Putamen (tissue), 1 donor: ENCODE measurements at regions not wholly inside any gene's neighbourhood (a gene's known extent, or its start where the extent isn't known, plus 50 kb on each side); places are given as distances from the start of the nearest gene placed in this dataset.

ENCODE experiments used
- DNase-seq: peaks from one replicate; pipeline ENCODE4 v3.0.0-alpha.2; 2016; ENCODE audit warnings: low spot score

- no peak for DNase-seq
These were observed 70.0 kb upstream of the INPP5A start for GRCh38 chr10:132467464-132468149.

- no peak for DNase-seq
These were observed 69.4 kb upstream of the INPP5A start for GRCh38 chr10:132468216-132468615.

GRCh38 chr10:132468651-132469050 is 68.9 kb upstream of the INPP5A start:
- no peak for DNase-seq

GRCh38 chr10:132469197-132469884 is 68.2 kb upstream of the INPP5A start:
- DNase-seq = no peak

- DNase-seq = no peak
These were observed 67.0 kb upstream of the INPP5A start for GRCh38 chr10:132470410-132471124.

GRCh38 chr10:132471125-132471451 is 66.5 kb upstream of the INPP5A start:
- DNase-seq = no peak

GRCh38 chr10:132471484-132471883 is 66.1 kb upstream of the INPP5A start:
- DNase-seq = no peak

- no peak for DNase-seq
These were observed 62.5 kb upstream of the INPP5A start for GRCh38 chr10:132475086-132475485.

GRCh38 chr10:132476146-132477065 is 61.2 kb upstream of the INPP5A start:
- DNase-seq = no peak

- DNase-seq = no peak
These were observed 60.6 kb upstream of the INPP5A start for GRCh38 chr10:132477066-132477397.

- DNase-seq = no peak
These were observed 59.9 kb upstream of the INPP5A start for GRCh38 chr10:132477398-132478340.

- DNase-seq = no peak
These were observed 59.1 kb upstream of the INPP5A start for GRCh38 chr10:132478341-132479023.

- no peak for DNase-seq
These were observed 58.5 kb upstream of the INPP5A start for GRCh38 chr10:132479024-132479602.

- no peak for DNase-seq
These were observed 57.9 kb upstream of the INPP5A start for GRCh38 chr10:132479603-132480221.

GRCh38 chr10:132480356-132480755 is 57.2 kb upstream of the INPP5A start:
- no peak for DNase-seq

GRCh38 chr10:132481690-132482089 is 55.9 kb upstream of the INPP5A start:
- DNase-seq = no peak

GRCh38 chr10:132482090-132482800 is 55.3 kb upstream of the INPP5A start:
- DNase-seq = peak; percentile 81

- no peak for DNase-seq
These were observed 54.2 kb upstream of the INPP5A start for GRCh38 chr10:132483394-132483793.

- no peak for DNase-seq
These were observed 52.7 kb upstream of the INPP5A start for GRCh38 chr10:132484922-132485321.
